ENCODE measurements at regions not wholly inside any gene's neighbourhood (a gene's known extent, or its start where the extent isn't known, plus 50 kb on each side); places are given as distances from the start of the nearest gene placed in this dataset.

- DNase-seq (ENCODE audit: low read depth): no peak
These were observed 1095.3 kb downstream of the ADGRL2 start for GRCh38 chr1:82896036-82896435.

- no peak for DNase-seq (ENCODE audit: low read depth)
These were observed 1093.9 kb downstream of the ADGRL2 start for GRCh38 chr1:82894635-82895034.

- no peak for DNase-seq (ENCODE audit: low read depth)
These were observed 1093.2 kb downstream of the ADGRL2 start for GRCh38 chr1:82893712-82894470.

GRCh38 chr1:82880506-82880905 is 1079.8 kb downstream of the ADGRL2 start:
- no peak for DNase-seq (ENCODE audit: low read depth)

GRCh38 chr1:82879701-82880305 is 1079.1 kb downstream of the ADGRL2 start:
- DNase-seq (ENCODE audit: low read depth): no peak

GRCh38 chr1:82875170-82875569 is 1074.4 kb downstream of the ADGRL2 start:
- no peak for DNase-seq (ENCODE audit: low read depth)

GRCh38 chr1:82874041-82874440 is 1073.3 kb downstream of the ADGRL2 start:
- DNase-seq (ENCODE audit: low read depth): no peak

- no peak for DNase-seq (ENCODE audit: low read depth)
These were observed 1069.6 kb downstream of the ADGRL2 start for GRCh38 chr1:82870332-82870731.

GRCh38 chr1:82867781-82868180 is 1067.0 kb downstream of the ADGRL2 start:
- no peak for DNase-seq (ENCODE audit: low read depth)

- DNase-seq (ENCODE audit: low read depth): no peak
These were observed 1061.0 kb downstream of the ADGRL2 start for GRCh38 chr1:82861749-82862148.

- DNase-seq (ENCODE audit: low read depth): no peak
These were observed 1057.3 kb downstream of the ADGRL2 start for GRCh38 chr1:82858031-82858430.

- no peak for DNase-seq (ENCODE audit: low read depth)
These were observed 1048.7 kb downstream of the ADGRL2 start for GRCh38 chr1:82849460-82849859.

GRCh38 chr1:82848043-82848442 is 1047.3 kb downstream of the ADGRL2 start:
- no peak for DNase-seq (ENCODE audit: low read depth)

GRCh38 chr1:82845866-82846265 is 1045.1 kb downstream of the ADGRL2 start:
- DNase-seq (ENCODE audit: low read depth): no peak

- no peak for DNase-seq (ENCODE audit: low read depth)
These were observed 1044.4 kb downstream of the ADGRL2 start for GRCh38 chr1:82844911-82845827.

- no peak for DNase-seq (ENCODE audit: low read depth)
These were observed 1043.7 kb downstream of the ADGRL2 start for GRCh38 chr1:82844447-82844846.

GRCh38 chr1:82843876-82844275 is 1043.1 kb downstream of the ADGRL2 start:
- DNase-seq (ENCODE audit: low read depth): no peak

- DNase-seq (ENCODE audit: low read depth): no peak
These were observed 1039.5 kb downstream of the ADGRL2 start for GRCh38 chr1:82840192-82840591.

- DNase-seq (ENCODE audit: low read depth): peak; percentile 38
These were observed 1037.2 kb downstream of the ADGRL2 start for GRCh38 chr1:82837766-82838465.

GRCh38 chr1:82836973-82837680 is 1036.4 kb downstream of the ADGRL2 start:
- DNase-seq (ENCODE audit: low read depth): no peak
